Lung (tissue), 11 donors: ENCODE measurements at regions not wholly inside any gene's neighbourhood (a gene's known extent, or its start where the extent isn't known, plus 50 kb on each side); places are given as distances from the start of the nearest gene placed in this dataset.
A peak's percentile ranks its signal among the peaks of the same experiment; 100 is the strongest.

ENCODE experiments used
- ATAC-seq: fragments of 200-7000 bp; cut with Tn5 transposase; one replicate; pipeline ENCODE4 v1.9.1; 2020; ENCODE audit warnings: moderate number of reproducible peaks; ENCODE audit not compliant: insufficient read depth, low FRiP score
- DNase-seq, 3 donors: peaks; one replicate each; pipeline ENCODE4 v3.0.0-alpha.2; 2013 to 2017
- H3K27ac ChIP-seq, 2 donors: one replicate each; pipeline ENCODE4 v1.5.1; 2013; ENCODE audit warnings: mild to moderate bottlenecking in 2 of 2, moderate library complexity in 2 of 2, control low read depth in 1 of 2, inconsistent platforms in 1 of 2, low read depth in 1 of 2, low read length in 1 of 2
- H3K27me3 ChIP-seq, 3 donors: one replicate each; pipeline ENCODE4 v1.5.1; 2013; ENCODE audit warnings: low read length in 2 of 3; ENCODE audit not compliant: control insufficient read depth in 3 of 3, insufficient read depth in 3 of 3
- H3K36me3 ChIP-seq, 4 donors: one replicate each; pipeline ENCODE4 v1.5.1; 2013; ENCODE audit warnings: low read length in 4 of 4, mild to moderate bottlenecking in 1 of 4, moderate library complexity in 1 of 4; ENCODE audit not compliant: control insufficient read depth in 4 of 4, insufficient read depth in 4 of 4
- H3K4me1 ChIP-seq, 5 donors: one replicate each; pipeline ENCODE4 v1.5.1; 2013; ENCODE audit warnings: low read length in 5 of 5, mild to moderate bottlenecking in 2 of 5, moderate library complexity in 1 of 5; ENCODE audit not compliant: control insufficient read depth in 5 of 5, insufficient read depth in 5 of 5
- H3K4me3 ChIP-seq: one replicate; pipeline ENCODE4 v1.5.1; 2013; ENCODE audit warnings: mild to moderate bottlenecking, control low read depth, moderate library complexity
- H3K9ac ChIP-seq, 2 donors: one replicate each; pipeline ENCODE4 v1.5.1; 2013; ENCODE audit warnings: low read length in 2 of 2, control low read depth in 1 of 2; ENCODE audit not compliant: insufficient read depth in 1 of 2
- H3K9me3 ChIP-seq, 4 donors: one replicate each; pipeline ENCODE4 v1.5.1; 2013; ENCODE audit warnings: low read length in 3 of 4, mild to moderate bottlenecking in 1 of 4, moderate library complexity in 1 of 4; ENCODE audit not compliant: control insufficient read depth in 4 of 4, insufficient read depth in 3 of 4
- WGBS, 2 donors: extraction: QIAGEN DNeasy Blood & Tissue Kit; methylation state at CpG; one replicate each; pipeline ENCODE4 v1.1.7; 2013; 5-methylcytosine and 5-hydroxymethylcytosine counted together
- TF ChIP-seq, protein P1 (sequence below): IDR thresholded peaks from 2 replicates; pipeline ENCODE4 v1.5.1; 2012; ENCODE audit warnings: mild to moderate bottlenecking; ENCODE audit errors: control extremely low read depth, extremely low read depth
- donor health status: control.
- donor health status: control.
- donor health status: Bipolar disorder and iron deficiency.
- donor health status: healthy.
- donor health status: DM: yes; HTN: yes; CAD: no.

- no peaks in the 10 kb centered on the region for H3K36me3 ChIP-seq
- TF ChIP-seq, protein P1, sequence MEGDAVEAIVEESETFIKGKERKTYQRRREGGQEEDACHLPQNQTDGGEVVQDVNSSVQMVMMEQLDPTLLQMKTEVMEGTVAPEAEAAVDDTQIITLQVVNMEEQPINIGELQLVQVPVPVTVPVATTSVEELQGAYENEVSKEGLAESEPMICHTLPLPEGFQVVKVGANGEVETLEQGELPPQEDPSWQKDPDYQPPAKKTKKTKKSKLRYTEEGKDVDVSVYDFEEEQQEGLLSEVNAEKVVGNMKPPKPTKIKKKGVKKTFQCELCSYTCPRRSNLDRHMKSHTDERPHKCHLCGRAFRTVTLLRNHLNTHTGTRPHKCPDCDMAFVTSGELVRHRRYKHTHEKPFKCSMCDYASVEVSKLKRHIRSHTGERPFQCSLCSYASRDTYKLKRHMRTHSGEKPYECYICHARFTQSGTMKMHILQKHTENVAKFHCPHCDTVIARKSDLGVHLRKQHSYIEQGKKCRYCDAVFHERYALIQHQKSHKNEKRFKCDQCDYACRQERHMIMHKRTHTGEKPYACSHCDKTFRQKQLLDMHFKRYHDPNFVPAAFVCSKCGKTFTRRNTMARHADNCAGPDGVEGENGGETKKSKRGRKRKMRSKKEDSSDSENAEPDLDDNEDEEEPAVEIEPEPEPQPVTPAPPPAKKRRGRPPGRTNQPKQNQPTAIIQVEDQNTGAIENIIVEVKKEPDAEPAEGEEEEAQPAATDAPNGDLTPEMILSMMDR: no peak
- 68 to 71% methylated on average over 1 of the region's 1 CpG for WGBS, 2 donors
- H3K4me3 ChIP-seq: no peak overlapping the region
- no peak for ATAC-seq
- H3K27ac ChIP-seq: no peak overlapping the region
- H3K27me3 ChIP-seq: no peaks in the 10 kb centered on the region
- H3K9me3 ChIP-seq: no peaks in the 10 kb centered on the region
- H3K4me1 ChIP-seq: no peaks in the 10 kb centered on the region
- no peak overlapping the region for H3K9ac ChIP-seq
- no peak for DNase-seq
These were observed 167.1 kb upstream of the FAM3C start for GRCh38 chr7:121563177-121563576.

GRCh38 chr7:121562259-121562658, 166.2 kb upstream of the FAM3C start:
- Histone ChIP-seq H3K27me3 (no peaks in the 10 kb centered on the region), H3K4me3 (no peak overlapping the region), H3K36me3 (no peaks in the 10 kb centered on the region), H3K9ac (no peak overlapping the region), H3K9me3 (no peaks in the 10 kb centered on the region), H3K27ac (no peak overlapping the region), H3K4me1 (no peaks in the 10 kb centered on the region)
- ATAC-seq (no peak), DNase-seq (no peak)
- 89 to 91% methylated on average over 1 of the region's 1 CpG for WGBS, 2 donors
- TF ChIP-seq, protein P1: no peak

- no peaks in the 10 kb centered on the region for H3K27me3 ChIP-seq
- peak in 2 of 3 donors; percentile 11 to 33 for DNase-seq
- H3K36me3 ChIP-seq: no peaks in the 10 kb centered on the region
- WGBS, 2 donors: 59 to 67% methylated on average over 1 of the region's 1 CpG
- no peaks in the 10 kb centered on the region for H3K4me1 ChIP-seq
- no peaks in the 10 kb centered on the region for H3K9me3 ChIP-seq
- TF ChIP-seq, protein P1: no peak
- no peak overlapping the region for H3K9ac ChIP-seq
- ATAC-seq: no peak
- H3K4me3 ChIP-seq: no peak overlapping the region
- H3K27ac ChIP-seq: no peak overlapping the region
These were observed 165.6 kb upstream of the FAM3C start for GRCh38 chr7:121561717-121562116.

- H3K9ac ChIP-seq: no peak overlapping the region
- no peaks in the 10 kb centered on the region for H3K36me3 ChIP-seq
- H3K4me1 ChIP-seq: no peaks in the 10 kb centered on the region
- ATAC-seq: no peak
- no peak overlapping the region for H3K4me3 ChIP-seq
- H3K27ac ChIP-seq: no peak overlapping the region
- no peaks in the 10 kb centered on the region for H3K27me3 ChIP-seq
- TF ChIP-seq, protein P1: no peak
- H3K9me3 ChIP-seq: no peaks in the 10 kb centered on the region
- WGBS, 2 donors: 88% methylated on average over 3 of the region's 3 CpGs
- DNase-seq: no peak
These were observed 164.3 kb upstream of the FAM3C start for GRCh38 chr7:121560267-121560990.
